NCI-H2107 (cell line): ENCODE measurements at regions not wholly inside any gene's neighbourhood (a gene's known extent, or its start where the extent isn't known, plus 50 kb on each side); places are given as distances from the start of the nearest gene placed in this dataset.
"Not testable (repeated sequence)": the region's sequence is repeated elsewhere in the genome, so short reads cannot be mapped to it uniquely, and the experiment has no call there.

ENCODE experiments used
- DNase-seq: peaks from one replicate; lab custom pipeline; 2025; lab: John Stamatoyannopoulos, UW

GRCh38 chr1:761791-762190 is 75.3 kb upstream of the OR4F16 start:
- DNase-seq: not testable (repeated sequence)

GRCh38 chr1:771449-771848 is 85.0 kb upstream of the OR4F16 start:
- not testable (repeated sequence) for DNase-seq

GRCh38 chr1:777480-778180 is 91.2 kb upstream of the OR4F16 start:
- not testable (repeated sequence) for DNase-seq

GRCh38 chr1:778451-779278 is 92.2 kb upstream of the OR4F16 start:
- not testable (repeated sequence) for DNase-seq

- not testable (repeated sequence) for DNase-seq
Measured at GRCh38 chr1:779621-780020, 93.2 kb upstream of the OR4F16 start.

- no peak for DNase-seq
Measured at GRCh38 chr1:788835-789234, 102.4 kb upstream of the OR4F16 start.

GRCh38 chr1:789606-790005 is 103.2 kb upstream of the OR4F16 start:
- DNase-seq: not testable (repeated sequence)

- not testable (repeated sequence) for DNase-seq
Measured at GRCh38 chr1:790388-790930, 104.0 kb upstream of the OR4F16 start.

GRCh38 chr1:794310-794709 is 107.9 kb upstream of the OR4F16 start:
- not testable (repeated sequence) for DNase-seq

- DNase-seq: not testable (repeated sequence)
Measured at GRCh38 chr1:794918-795584, 108.6 kb upstream of the OR4F16 start.

GRCh38 chr1:797649-798048 is 111.2 kb upstream of the OR4F16 start:
- DNase-seq: not testable (repeated sequence)

GRCh38 chr1:800397-800796 is 113.9 kb upstream of the OR4F16 start:
- not testable (repeated sequence) for DNase-seq

GRCh38 chr1:804378-805115 is 118.1 kb upstream of the OR4F16 start:
- DNase-seq: not testable (repeated sequence)

GRCh38 chr1:805310-805709 is 118.4 kb upstream of the SAMD11 start:
- DNase-seq: not testable (repeated sequence)

GRCh38 chr1:807066-807465 is 116.7 kb upstream of the SAMD11 start:
- DNase-seq: not testable (repeated sequence)

GRCh38 chr1:807699-808390 is 115.9 kb upstream of the SAMD11 start:
- not testable (repeated sequence) for DNase-seq

GRCh38 chr1:810949-811348 is 112.8 kb upstream of the SAMD11 start:
- not testable (repeated sequence) for DNase-seq

GRCh38 chr1:812535-813127 is 111.1 kb upstream of the SAMD11 start:
- DNase-seq: not testable (repeated sequence)

- not testable (repeated sequence) for DNase-seq
Measured at GRCh38 chr1:814543-814942, 109.2 kb upstream of the SAMD11 start.

GRCh38 chr1:815147-815922 is 108.4 kb upstream of the SAMD11 start:
- DNase-seq: not testable (repeated sequence)
